Liver (tissue), 7 donors: ENCODE measurements at regions not wholly inside any gene's neighbourhood (a gene's known extent, or its start where the extent isn't known, plus 50 kb on each side); places are given as distances from the start of the nearest gene placed in this dataset.

Experiments
- DNase-seq: peaks from one replicate; pipeline ENCODE4 v3.0.0-alpha.2; 2017; ENCODE audit warnings: low spot score
- H3K27ac ChIP-seq, 2 donors: one replicate each; pipeline ENCODE4 v1.7.0; 2013; ENCODE audit warnings: inconsistent platforms in 2 of 2, low read length in 2 of 2, control low read depth in 1 of 2, low read depth in 1 of 2, mild to moderate bottlenecking in 1 of 2
- H3K27me3 ChIP-seq, 4 donors: one replicate each; pipeline versions ENCODE4 v1.6.1 to v1.7.0; 2013; ENCODE audit warnings: low read length in 3 of 4, inconsistent platforms in 1 of 4, mild to moderate bottlenecking in 1 of 4, moderate library complexity in 1 of 4; ENCODE audit not compliant: control insufficient read depth in 4 of 4, insufficient read depth in 4 of 4
- H3K36me3 ChIP-seq, 4 donors: one replicate each; pipeline versions ENCODE4 v1.6.1 to v1.7.0; 2013; ENCODE audit warnings: low read length in 3 of 4, mild to moderate bottlenecking in 3 of 4, low read depth in 1 of 4, moderate library complexity in 1 of 4; ENCODE audit not compliant: control insufficient read depth in 4 of 4, insufficient read depth in 3 of 4
- H3K4me1 ChIP-seq, 4 donors: one replicate each; pipeline versions ENCODE4 v1.6.1 to v1.7.0; 2013; ENCODE audit warnings: low read length in 3 of 4, mild to moderate bottlenecking in 3 of 4, moderate library complexity in 1 of 4; ENCODE audit not compliant: control insufficient read depth in 4 of 4, insufficient read depth in 4 of 4
- H3K4me3 ChIP-seq, 3 donors: one replicate each; pipeline versions ENCODE4 v1.6.1 to v1.7.0; 2013; ENCODE audit warnings: low read length in 3 of 3, control low read depth in 1 of 3, low read depth in 1 of 3, mild to moderate bottlenecking in 1 of 3
- H3K9ac ChIP-seq, 2 donors: one replicate each; pipeline ENCODE4 v1.7.0; 2013; ENCODE audit warnings: low read length in 2 of 2, mild to moderate bottlenecking in 2 of 2, moderate library complexity in 2 of 2, control low read depth in 1 of 2, low read depth in 1 of 2
- H3K9me3 ChIP-seq, 4 donors: one replicate each; pipeline versions ENCODE4 v1.6.1 to v1.7.0; 2013; ENCODE audit warnings: low read length in 3 of 4; ENCODE audit not compliant: control insufficient read depth in 4 of 4
- ATF3 ChIP-seq: IDR thresholded peaks from 2 replicates; pipeline ENCODE4 v1.6.1; 2016; ENCODE audit warnings: antibody characterized with exemption
- EGR1 ChIP-seq, 2 donors: IDR thresholded peaks; 2 replicates each; pipeline ENCODE4 v1.6.1; 2016 to 2018; ENCODE audit warnings: antibody characterized with exemption in 2 of 2, low read depth in 2 of 2
- FOXA1 ChIP-seq: IDR thresholded peaks from 2 replicates; pipeline ENCODE4 v1.6.1; 2016; ENCODE audit warnings: antibody characterized with exemption
- FOXA2 ChIP-seq: IDR thresholded peaks from 2 replicates; pipeline ENCODE4 v1.6.1; 2016; ENCODE audit warnings: antibody characterized with exemption
- GABPA ChIP-seq, 2 donors: IDR thresholded peaks in 1 of 2; conservative IDR thresholded peaks in 1 of 2; 2 replicates each; pipeline ENCODE4 v1.6.1; 2016; ENCODE audit warnings: antibody characterized with exemption in 2 of 2, mild to moderate bottlenecking in 1 of 2, moderate library complexity in 1 of 2
- HNF4A ChIP-seq, 2 donors: conservative IDR thresholded peaks; 2 replicates each; pipeline ENCODE4 v1.6.1; 2016; ENCODE audit warnings: antibody characterized with exemption in 2 of 2, mild to moderate bottlenecking in 2 of 2
- HNF4G ChIP-seq: IDR thresholded peaks from 2 replicates; pipeline ENCODE4 v1.6.1; 2016; ENCODE audit warnings: antibody characterized with exemption
- JUND ChIP-seq, 2 donors: IDR thresholded peaks; 2 replicates each; pipeline ENCODE4 v1.6.1; 2016; ENCODE audit warnings: antibody characterized with exemption in 2 of 2
- MAX ChIP-seq: IDR thresholded peaks from 2 replicates; pipeline ENCODE4 v1.6.1; 2016; ENCODE audit warnings: antibody characterized with exemption
- NR2F2 ChIP-seq: IDR thresholded peaks from 2 replicates; pipeline ENCODE4 v1.6.1; 2016; ENCODE audit warnings: antibody characterized with exemption
- RAD21 ChIP-seq, 2 donors: IDR thresholded peaks; 2 replicates each; pipeline ENCODE4 v1.6.1; 2016; ENCODE audit warnings: antibody characterized with exemption in 2 of 2, mild to moderate bottlenecking in 2 of 2
- REST ChIP-seq: IDR thresholded peaks from 2 replicates; pipeline ENCODE4 v1.6.1; 2016; ENCODE audit warnings: antibody characterized with exemption, mild to moderate bottlenecking
- RXRA ChIP-seq, 2 donors: IDR thresholded peaks; 2 replicates each; pipeline ENCODE4 v1.6.1; 2017 to 2018; ENCODE audit warnings: antibody characterized with exemption in 2 of 2, mild to moderate bottlenecking in 1 of 2
- SP1 ChIP-seq: IDR thresholded peaks from 2 replicates; pipeline ENCODE4 v1.6.1; 2018; ENCODE audit warnings: antibody characterized with exemption, mild to moderate bottlenecking
- TAF1 ChIP-seq: conservative IDR thresholded peaks from 2 replicates; pipeline ENCODE4 v1.6.1; 2016; ENCODE audit warnings: antibody characterized with exemption, mild to moderate bottlenecking
- YY1 ChIP-seq: IDR thresholded peaks from 2 replicates; pipeline ENCODE4 v1.6.1; 2016; ENCODE audit warnings: antibody characterized with exemption, mild to moderate bottlenecking
- ZBTB33 ChIP-seq: IDR thresholded peaks from 2 replicates; pipeline ENCODE4 v1.6.1; 2016; ENCODE audit warnings: antibody characterized with exemption
- WGBS: extraction: QIAGEN DNeasy Blood & Tissue Kit; methylation state at CpG from one replicate; pipeline ENCODE4 v1.1.7; 2013; 5-methylcytosine and 5-hydroxymethylcytosine counted together
- donor health status: healthy.
- donor health status: healthy.
- donor health status: healthy.
- donor health status: healthy.

GRCh38 chr3:127452321-127452821, 138.2 kb downstream of the TPRA1 start:
- H3K9me3 ChIP-seq: no peaks in the 10 kb centered on the region
- TF ChIP-seq HNF4A (conservative IDR thresholded peaks at IDR 0.05): no peak
- no peak for TF ChIP-seq ZBTB33
- TF ChIP-seq NR2F2: no peak
- TF ChIP-seq MAX: no peak
- TF ChIP-seq RXRA (IDR thresholded peaks at IDR 0.05): no peak
- no peak for TF ChIP-seq GABPA (IDR thresholded peaks at IDR 0.05 in 1 of 2, conservative IDR thresholded peaks at IDR 0.05 in 1 of 2)
- TF ChIP-seq FOXA1: no peak
- no peak for TF ChIP-seq HNF4G
- no peak for TF ChIP-seq FOXA2
- TF ChIP-seq SP1: no peak
- TF ChIP-seq EGR1 (IDR thresholded peaks at IDR 0.05; ENCODE audit: low read depth in 2 of 2): no peak
- no peak for TF ChIP-seq TAF1
- no peak for TF ChIP-seq RAD21 (IDR thresholded peaks at IDR 0.05)
- no peak for TF ChIP-seq REST
- TF ChIP-seq ATF3: no peak
- no peak for TF ChIP-seq YY1
- 72% methylated on average over 7 of the region's 7 CpGs for WGBS
- H3K9ac ChIP-seq: no peak overlapping the region
- H3K27ac ChIP-seq: no peak overlapping the region
- H3K4me1 ChIP-seq: peaks cover 8 to 14% (median 11%) of the 10 kb centered on the region in 4 donors
- H3K4me3 ChIP-seq: no peak overlapping the region
- H3K27me3 ChIP-seq: peaks cover 0 to 6% (median 4%) of the 10 kb centered on the region in 4 donors
- no peaks in the 10 kb centered on the region for H3K36me3 ChIP-seq
- DNase-seq: no peak

- no peak overlapping the region for H3K9ac ChIP-seq
- DNase-seq: no peak
- H3K9me3 ChIP-seq: no peaks in the 10 kb centered on the region
- no peak overlapping the region for H3K27ac ChIP-seq
- H3K4me1 ChIP-seq: peaks cover 5 to 11% (median 9%) of the 10 kb centered on the region in 4 donors
- H3K27me3 ChIP-seq: peaks cover 0 to 3% (median 2%) of the 10 kb centered on the region in 4 donors
- H3K36me3 ChIP-seq: no peaks in the 10 kb centered on the region
- no peak overlapping the region for H3K4me3 ChIP-seq
- 87% methylated on average over 4 of the region's 4 CpGs for WGBS
- TF ChIP-seq FOXA1 (no peak), RAD21 (IDR thresholded peaks at IDR 0.05) (no peak), YY1 (no peak), JUND (IDR thresholded peaks at IDR 0.05) (no peak), SP1 (no peak)
Measured at GRCh38 chr3:127451321-127451720, 139.2 kb downstream of the TPRA1 start.
